Fibroblast of skin of scalp (primary cell): ENCODE measurements at regions not wholly inside any gene's neighbourhood (a gene's known extent, or its start where the extent isn't known, plus 50 kb on each side); places are given as distances from the start of the nearest gene placed in this dataset.
"Not testable (repeated sequence)": the region's sequence is repeated elsewhere in the genome, so short reads cannot be mapped to it uniquely, and the experiment has no call there.

ENCODE experiments used
- DNase-seq: peaks from one replicate; pipeline ENCODE4 v3.0.0-alpha.2; 2013

GRCh38 chr1:43041591-43041990 is 82.9 kb upstream of the SLC2A1 start:
- no peak for DNase-seq

- DNase-seq, result no peak
These were observed 80.8 kb upstream of the SLC2A1 start for GRCh38 chr1:43039228-43040055.

- DNase-seq, result no peak
These were observed 79.7 kb upstream of the SLC2A1 start for GRCh38 chr1:43038232-43038935.

- no peak for DNase-seq
These were observed 78.8 kb upstream of the SLC2A1 start for GRCh38 chr1:43037466-43037865.

- no peak for DNase-seq
These were observed 78.3 kb upstream of the SLC2A1 start for GRCh38 chr1:43036932-43037331.

GRCh38 chr1:43035821-43036741 is 77.4 kb upstream of the SLC2A1 start:
- DNase-seq, result no peak

- DNase-seq, result no peak
These were observed 76.1 kb upstream of the SLC2A1 start for GRCh38 chr1:43034778-43035177.

GRCh38 chr1:43034195-43034658 is 75.6 kb upstream of the SLC2A1 start:
- DNase-seq, result no peak

- no peak for DNase-seq
These were observed 72.9 kb upstream of the SLC2A1 start for GRCh38 chr1:43031316-43032203.

GRCh38 chr1:43024905-43025304 is 66.2 kb upstream of the SLC2A1 start:
- no peak for DNase-seq

GRCh38 chr1:43021547-43022474 is 63.1 kb upstream of the SLC2A1 start:
- DNase-seq, result no peak

- DNase-seq, result no peak
These were observed 60.6 kb upstream of the SLC2A1 start for GRCh38 chr1:43019226-43019625.

- DNase-seq, result no peak
These were observed 59.5 kb upstream of the SLC2A1 start for GRCh38 chr1:43018121-43018520.

GRCh38 chr1:43015269-43015668 is 56.6 kb upstream of the SLC2A1 start:
- no peak for DNase-seq

GRCh38 chr1:43014579-43014978 is 55.9 kb upstream of the SLC2A1 start:
- not testable (repeated sequence) for DNase-seq

- no peak for DNase-seq
These were observed 52.4 kb upstream of the SLC2A1 start for GRCh38 chr1:43011020-43011419.

GRCh38 chr1:43009274-43009673 is 50.6 kb upstream of the SLC2A1 start:
- no peak for DNase-seq

- DNase-seq, result no peak
These were observed 49.7 kb upstream of the SLC2A1 start for GRCh38 chr1:43008115-43009060.
